ENCODE measurements at regions not wholly inside any gene's neighbourhood (a gene's known extent, or its start where the extent isn't known, plus 50 kb on each side); places are given as distances from the start of the nearest gene placed in this dataset.

- TF ChIP-seq SUZ12 (IDR thresholded peaks at IDR 0.05; ENCODE audit: low read length) (no peak), POLR2A (IDR thresholded peaks at IDR 0.05; ENCODE audit: control extremely low read depth in 1 of 2, low read depth in 2 of 2, low read length in 2 of 2) (no peak), CHD1 (IDR thresholded peaks at IDR 0.05; ENCODE audit: low read depth, low read length) (no peak), EZH2 (IDR thresholded peaks at IDR 0.05; ENCODE audit: low read depth, low read length, severe bottlenecking) (no peak), CTCF (IDR thresholded peaks at IDR 0.05; ENCODE audit: control extremely low read depth in 1 of 3, insufficient read depth in 1 of 3, low read depth in 1 of 3, low read length in 3 of 3) (no peak), SRF (IDR thresholded peaks at IDR 0.05; ENCODE audit: low read depth, low read length) (no peak), GABPA (IDR thresholded peaks at IDR 0.05; ENCODE audit: borderline replicate concordance, insufficient read depth, low read length) (no peak)
These were observed 99.9 kb upstream of the ZNF516 start for GRCh38 chr18:76594966-76595365.

All from H1 (cell line).